ACHN (cell line): ENCODE measurements at regions not wholly inside any gene's neighbourhood (a gene's known extent, or its start where the extent isn't known, plus 50 kb on each side); places are given as distances from the start of the nearest gene placed in this dataset.
A peak's percentile ranks its signal among the peaks of the same experiment; 100 is the strongest.

Experiments
- DNase-seq: peaks from one replicate; pipeline ENCODE4 v3.0.0-alpha.2; 2015
- in situ Hi-C: cut with HindIII; loops from 2 replicates; pipeline ENCODE4 v1.10.0; 2017; ENCODE audit warnings: low sequenced_read_pairs, low pct_ligation_motif_present, low pct_unique_long_range_greater_than_20kb

DNA sequence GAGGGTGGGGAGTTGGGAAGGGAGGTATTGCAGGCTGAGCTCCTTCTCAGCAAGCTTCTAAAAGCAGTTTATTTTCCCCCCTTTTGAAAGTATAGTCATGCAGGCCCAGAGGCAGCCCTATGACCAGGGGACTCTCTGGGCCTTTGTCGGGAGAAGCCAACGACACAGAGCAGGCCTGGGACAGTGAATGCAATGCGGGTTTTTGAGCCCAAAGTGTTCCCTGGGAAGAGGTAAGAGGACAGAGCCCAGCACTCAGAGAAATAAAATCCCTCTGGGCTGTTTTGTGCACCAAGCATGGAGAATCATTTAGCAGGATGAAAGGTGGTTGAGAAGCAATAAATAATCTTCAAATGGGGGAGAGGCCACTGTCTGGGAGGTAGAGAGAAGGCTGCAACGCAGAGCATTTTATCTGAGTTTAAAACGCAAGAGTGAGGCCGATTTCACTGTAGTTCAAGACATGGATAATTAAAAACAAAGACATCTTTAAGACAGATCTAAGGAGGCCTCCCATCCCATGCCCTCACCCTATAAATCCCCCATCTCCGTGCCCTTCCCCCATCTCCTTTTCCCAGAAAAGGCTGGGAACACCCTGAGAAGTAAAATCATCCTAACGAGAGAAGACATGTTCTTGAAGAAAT is 237.5 kb downstream of the CDC5L start:
- in situ Hi-C loops = no loop called here

GRCh38 chr6:44625996-44626395 is 238.5 kb downstream of the CDC5L start:
- no peak for DNase-seq
- in situ Hi-C loops = no loop called here

More for the DNA sequence above, 237.5 kb downstream of the CDC5L start:
- no peak for DNase-seq

GRCh38 chr6:44626616-44627015 is 239.1 kb downstream of the CDC5L start:
- DNase-seq = no peak
- in situ Hi-C loops = no loop called here

DNA sequence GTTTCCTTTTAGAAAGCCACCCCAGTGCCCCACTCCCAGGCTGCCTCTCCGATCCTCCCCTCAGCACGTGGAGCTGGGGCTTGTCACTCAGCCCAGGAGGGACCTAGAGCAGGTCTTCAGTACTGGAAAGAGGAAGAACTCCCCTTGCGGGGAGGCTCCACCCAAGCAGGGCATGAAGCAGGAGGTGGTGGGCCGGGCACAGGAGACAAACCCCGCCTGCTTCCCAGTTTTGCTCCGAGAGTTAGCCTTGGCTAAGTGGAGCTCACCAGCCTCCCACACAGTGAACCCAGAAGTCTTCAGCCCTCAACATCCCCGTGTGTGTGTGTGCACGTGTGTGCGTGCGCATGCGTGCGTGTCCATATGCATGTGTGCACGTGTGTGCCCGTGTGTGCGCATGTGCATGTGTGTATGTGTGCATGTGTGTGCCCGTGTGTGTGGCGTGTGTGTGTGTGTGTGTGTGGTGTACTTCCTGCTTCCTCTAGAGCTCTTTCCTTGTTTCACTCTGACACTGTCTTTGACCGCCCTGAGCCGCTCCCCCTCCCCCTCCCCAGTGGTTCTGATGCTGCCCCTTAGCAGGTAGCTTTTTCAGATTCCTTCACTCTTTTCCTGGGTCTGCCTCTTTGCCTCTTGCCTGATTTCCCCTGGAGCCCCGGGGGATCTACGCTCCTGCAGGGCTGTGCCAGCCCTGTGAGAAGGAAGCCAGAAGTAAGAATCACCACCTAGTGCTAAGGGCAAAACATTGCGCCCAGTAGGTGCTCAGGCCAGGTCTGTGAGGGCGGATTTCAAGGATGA is 239.8 kb downstream of the CDC5L start:
- in situ Hi-C loops = no loop called here
- no peak for DNase-seq

DNA sequence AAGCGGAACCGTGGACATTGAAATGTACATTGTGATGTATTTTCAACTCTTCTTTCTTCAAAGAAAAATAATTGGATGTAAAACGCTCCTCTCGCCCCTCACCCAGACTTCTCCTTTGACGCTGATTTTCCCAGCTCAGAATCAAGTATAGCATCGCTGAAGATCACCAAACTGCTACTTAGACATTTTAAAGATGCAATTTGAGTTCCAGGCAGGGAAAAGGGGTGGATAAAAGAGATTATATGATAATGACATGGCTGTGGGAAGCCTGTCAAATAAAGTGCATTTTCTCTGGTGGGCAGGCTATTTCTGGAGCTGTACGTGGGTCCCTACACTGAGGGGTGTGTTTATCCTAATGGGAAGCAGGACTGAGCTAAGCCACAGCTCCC is 240.4 kb downstream of the CDC5L start:
- DNase-seq = no peak
- in situ Hi-C loops = no loop called here

GRCh38 chr6:44628347-44628746 is 240.8 kb downstream of the CDC5L start:
- in situ Hi-C loops = no loop called here
- no peak for DNase-seq

DNA sequence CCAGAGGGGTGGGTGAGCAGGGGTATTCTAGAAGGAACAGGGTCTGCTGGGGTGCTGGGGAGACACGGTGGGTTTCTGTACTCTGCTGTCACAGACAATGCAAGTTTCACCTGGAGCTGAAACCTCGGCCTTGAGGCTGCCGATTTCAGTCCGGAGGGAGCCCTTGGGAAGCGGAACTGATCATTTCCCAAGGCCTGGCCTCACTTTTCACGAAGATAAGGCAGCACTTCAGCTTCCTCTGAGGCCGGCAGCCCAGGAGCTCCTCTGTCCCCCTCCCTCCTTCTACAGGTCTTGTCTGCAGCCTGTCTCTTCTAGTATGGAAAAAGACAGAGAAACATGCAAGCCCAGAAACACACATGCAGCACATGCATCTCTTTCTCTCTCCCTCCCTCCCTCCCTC is 242.1 kb downstream of the CDC5L start:
- in situ Hi-C loops = no loop called here
- DNase-seq = no peak

DNA sequence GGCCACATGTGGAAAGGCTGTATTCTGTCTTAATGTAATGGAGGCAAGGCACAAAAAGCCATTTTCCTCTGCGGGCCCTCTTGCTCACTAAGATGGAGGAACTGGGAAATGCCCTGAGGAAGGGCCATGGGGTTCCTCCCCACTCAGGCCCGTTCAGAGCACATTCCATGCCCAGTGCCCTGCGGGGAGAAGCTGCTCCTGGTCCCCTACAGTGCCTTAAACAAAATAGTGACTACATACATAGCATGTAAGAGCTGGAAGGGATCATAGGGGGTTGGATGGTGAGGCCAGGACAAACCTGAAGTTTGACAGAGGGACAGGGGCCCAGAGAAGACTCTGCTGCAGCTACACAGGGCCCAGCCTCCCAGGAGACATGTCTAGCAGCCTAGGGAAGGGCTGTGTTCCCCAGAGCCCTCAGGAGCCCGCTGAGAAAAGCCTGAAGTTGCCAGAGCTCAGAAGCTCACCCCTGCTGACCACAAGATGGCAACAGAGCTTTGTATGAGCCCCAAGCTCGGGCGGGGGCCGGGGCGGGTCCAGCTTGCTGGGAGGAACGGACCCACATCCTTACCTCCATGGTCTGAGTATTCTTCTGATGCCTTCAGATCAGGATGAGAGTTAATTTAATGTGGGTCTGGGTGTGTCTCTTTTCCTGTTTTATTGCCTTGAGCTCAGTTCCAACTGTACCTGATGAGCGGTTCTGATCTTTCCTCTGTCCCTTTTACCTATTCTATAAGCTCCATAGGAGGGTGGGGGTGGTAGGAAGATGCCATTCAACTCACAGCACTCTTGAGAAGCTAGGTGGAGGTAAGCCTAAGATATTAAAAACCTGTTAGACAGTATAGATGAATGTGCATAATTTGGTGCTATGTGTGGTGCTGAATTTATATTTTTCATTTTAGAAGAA is 242.9 kb downstream of the CDC5L start:
- DNase-seq = peak; percentile 51
- in situ Hi-C loops = no loop called here

DNA sequence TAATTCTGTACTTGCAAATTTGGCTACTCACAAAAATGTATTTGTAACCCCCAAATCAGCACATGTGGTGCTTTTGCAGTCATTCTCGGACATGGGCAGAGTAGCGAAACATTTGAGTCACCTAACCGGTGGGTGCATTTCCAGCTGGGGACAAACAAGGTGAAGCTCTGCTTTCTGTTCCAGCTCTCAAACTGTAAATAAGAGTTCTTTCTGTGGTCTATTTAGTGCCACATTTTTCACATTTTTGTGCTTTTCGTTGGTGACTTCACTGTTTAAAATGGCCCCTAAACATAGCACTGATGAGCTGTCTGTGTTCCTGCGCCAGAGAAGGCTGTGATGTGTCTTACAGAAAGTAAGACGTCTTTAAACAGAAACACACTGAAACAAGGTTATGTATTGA is 244.5 kb downstream of the CDC5L start:
- in situ Hi-C loops = no loop called here
- DNase-seq = no peak

DNA sequence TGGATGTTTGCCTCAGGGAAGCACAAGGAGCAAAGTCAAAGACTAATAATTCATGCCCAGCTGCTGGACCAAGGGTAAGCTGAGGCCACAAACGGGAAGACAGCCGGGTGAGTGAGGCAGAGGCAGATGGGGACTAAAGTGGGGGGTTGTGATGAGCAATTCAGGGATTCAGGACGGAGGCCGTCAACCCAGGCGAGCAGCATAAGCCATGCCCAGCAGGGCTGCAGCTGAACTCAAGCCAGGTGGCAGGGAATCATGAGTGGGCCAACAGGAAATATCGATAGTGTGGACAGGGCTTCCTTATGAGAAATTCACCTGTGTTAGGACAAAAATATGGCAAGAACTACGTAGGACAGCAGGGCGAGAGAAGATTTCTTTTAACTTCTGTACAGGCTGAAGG is 246.8 kb downstream of the CDC5L start:
- in situ Hi-C loops = no loop called here
- DNase-seq = no peak

- in situ Hi-C loops = no loop called here
- DNase-seq = no peak
Measured at GRCh38 chr6:44635486-44635885, 248.0 kb downstream of the CDC5L start.

DNA sequence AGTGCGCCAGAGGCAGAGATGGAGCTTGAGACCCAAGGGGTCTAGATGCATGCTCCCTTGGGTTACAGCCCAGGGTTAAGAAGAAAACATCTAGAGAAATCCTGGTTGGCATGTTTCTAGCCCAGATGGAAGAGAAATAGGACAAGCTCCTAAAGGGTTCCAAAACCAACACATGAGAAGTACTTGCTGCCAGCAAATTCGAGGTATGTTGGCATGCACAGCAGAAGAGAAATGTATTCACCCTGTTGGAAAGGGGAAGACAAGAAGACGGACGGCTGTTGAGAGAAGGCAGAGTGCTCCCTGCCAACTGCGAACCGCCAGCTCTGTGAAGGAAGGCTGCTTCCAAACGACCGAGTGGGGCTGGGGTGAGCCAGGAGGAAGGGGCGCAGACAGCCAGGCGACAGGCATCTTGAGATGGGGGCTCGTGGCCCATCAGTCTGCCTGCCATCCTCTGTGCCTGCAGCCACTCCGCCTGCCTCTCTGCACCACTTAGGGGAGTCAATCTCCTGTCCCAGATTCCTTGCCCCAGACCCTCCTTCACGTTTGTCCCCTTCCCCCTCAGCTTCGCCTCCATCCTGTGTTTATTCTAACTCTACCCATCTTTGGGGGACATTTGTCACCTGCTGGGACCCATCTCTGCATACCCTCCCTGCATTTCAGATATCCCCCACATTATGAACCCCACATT is 249.2 kb downstream of the CDC5L start:
- no peak for DNase-seq
- in situ Hi-C loops = no loop called here

DNA sequence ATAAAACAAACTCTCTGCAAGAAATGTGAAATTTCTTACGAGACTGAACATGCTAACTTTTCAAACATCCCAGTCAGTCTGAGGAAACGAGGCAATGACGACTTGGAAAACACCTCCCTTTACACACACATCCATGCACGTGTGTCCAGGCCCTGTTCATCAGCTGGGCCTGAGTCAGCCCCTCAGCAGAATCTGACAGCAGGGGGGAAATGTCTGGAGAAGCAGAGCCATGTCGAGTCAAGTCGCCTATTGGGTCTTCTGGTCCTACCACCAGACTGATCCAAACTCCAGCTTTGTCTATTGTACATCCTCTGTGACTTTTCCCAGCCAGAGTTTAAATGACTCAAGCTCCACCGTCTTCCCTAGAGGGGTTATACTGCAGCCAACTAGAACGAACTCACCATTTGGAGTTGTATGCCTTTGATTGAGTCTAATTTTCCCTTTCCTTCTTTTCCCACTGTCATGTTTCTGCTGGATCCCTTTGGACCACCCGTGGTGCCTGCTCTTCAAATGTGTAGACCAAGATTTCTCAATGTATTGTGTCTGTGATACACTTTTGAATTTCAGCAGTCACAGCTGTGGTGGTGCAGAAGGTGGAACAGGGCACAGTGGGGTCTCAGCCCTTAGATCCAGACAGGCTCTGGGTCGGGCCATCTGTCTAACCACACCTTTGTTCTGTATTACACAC is 254.0 kb downstream of the CDC5L start:
- in situ Hi-C loops = no loop called here
- no peak for DNase-seq

DNA sequence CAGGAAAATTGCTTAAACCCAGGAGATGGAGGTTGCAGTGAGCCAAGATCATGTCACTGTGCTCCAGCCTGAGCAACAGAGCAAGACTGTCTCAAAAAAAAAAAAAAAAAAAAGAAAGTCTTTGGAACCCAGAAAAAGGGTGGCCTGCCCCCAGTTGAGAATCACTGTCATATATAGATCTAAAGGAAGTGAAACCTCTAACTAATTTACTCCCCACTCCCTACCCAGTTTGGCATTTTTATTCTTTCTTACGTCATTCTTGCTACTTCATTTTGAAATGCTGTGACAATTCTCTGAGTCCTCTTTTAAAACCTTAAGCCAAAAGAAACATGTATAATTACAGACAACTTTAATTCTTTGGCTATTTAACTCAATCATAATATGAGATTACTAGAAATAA is 254.8 kb downstream of the CDC5L start:
- no peak for DNase-seq
- in situ Hi-C loops = no loop called here

DNA sequence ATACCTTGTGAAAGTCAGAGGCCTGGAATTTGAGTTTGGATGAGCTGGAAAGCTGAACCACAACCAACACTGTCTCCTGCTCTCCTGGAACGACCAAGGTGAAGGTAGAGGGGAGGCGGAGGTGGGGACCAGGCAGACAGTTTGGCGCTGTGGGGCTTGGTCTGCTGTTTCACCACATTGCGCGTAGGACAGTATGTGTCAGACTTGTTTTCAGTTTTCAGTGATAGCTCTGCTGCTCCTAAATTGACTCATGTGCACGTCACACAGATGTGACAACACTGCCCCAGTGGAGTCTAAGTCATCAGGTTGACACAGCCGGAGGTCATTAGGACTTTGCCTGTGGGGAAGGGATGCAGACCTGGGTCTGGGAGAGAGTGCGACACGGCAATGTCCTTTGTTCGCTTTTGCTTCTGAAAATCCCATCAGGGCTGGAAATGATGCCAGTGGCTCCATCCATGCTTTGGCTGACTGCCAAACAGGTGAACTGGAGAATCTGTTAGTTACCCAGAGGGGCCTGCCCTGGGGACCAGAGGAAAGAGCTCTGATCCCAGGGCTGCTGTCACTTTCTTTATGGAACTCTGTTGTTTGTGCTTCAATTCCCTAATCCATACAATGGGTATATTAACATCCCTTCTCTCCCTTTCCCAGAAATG is 255.5 kb downstream of the CDC5L start:
- DNase-seq = no peak
- in situ Hi-C loops = no loop called here

- in situ Hi-C loops = no loop called here
- peak; percentile 9 for DNase-seq
Measured at GRCh38 chr6:44645276-44645675, 257.8 kb downstream of the CDC5L start.

GRCh38 chr6:44646355-44646754 is 258.8 kb downstream of the CDC5L start:
- no peak for DNase-seq
- in situ Hi-C loops = no loop called here
